HG03025 (cell line): ENCODE measurements at regions not wholly inside any gene's neighbourhood (a gene's known extent, or its start where the extent isn't known, plus 50 kb on each side); places are given as distances from the start of the nearest gene placed in this dataset.
"Not testable (repeated sequence)": the region's sequence is repeated elsewhere in the genome, so short reads cannot be mapped to it uniquely, and the experiment has no call there.

Source experiments
- ATAC-seq: cut with Tn5 transposase; IDR thresholded peaks from one replicate; pipeline ENCODE4 v1.9.1; 2021; ENCODE audit warnings: mild to moderate bottlenecking, moderate library complexity; ENCODE audit not compliant: unreplicated experiment, low FRiP score

DNA sequence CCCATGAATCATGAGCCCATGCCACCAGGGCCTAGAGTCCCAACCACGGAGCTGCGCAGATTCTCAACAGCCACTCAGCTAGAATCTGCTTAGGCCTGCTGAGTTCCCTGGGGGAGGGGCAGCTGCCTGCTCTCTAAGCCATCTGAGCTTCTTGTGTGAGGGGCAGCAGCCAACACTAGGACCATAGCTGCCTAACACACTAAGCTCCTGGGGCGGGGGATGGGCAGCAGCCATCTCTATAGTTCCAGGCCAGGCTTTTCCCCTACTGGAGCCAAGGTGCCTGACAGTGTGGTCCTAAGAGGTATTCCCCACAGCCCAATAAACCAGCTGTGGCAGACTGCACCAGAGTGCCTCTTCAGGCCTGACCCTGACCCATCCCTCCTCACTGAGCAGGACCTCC is 255.9 kb upstream of the ACO1 start:
- no peak for ATAC-seq

DNA sequence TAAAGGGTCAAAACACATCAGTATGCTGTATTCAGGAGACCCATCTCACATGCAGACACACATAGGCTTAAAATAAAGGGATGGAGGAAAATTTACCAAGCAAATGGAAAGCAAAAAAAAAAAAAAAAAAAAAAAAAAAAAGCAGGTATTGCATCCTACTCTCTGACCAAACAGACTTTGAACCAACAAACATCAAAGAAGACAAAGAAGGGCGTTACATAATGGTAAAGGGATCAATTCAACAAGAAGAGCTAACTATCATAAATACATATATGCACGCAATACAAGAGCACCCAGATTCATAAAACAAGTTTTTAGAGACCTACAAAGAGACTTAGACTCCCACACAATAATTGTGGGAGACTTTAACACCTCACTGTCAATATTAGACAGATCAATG is 253.7 kb upstream of the ACO1 start:
- ATAC-seq: not testable (repeated sequence)

DNA sequence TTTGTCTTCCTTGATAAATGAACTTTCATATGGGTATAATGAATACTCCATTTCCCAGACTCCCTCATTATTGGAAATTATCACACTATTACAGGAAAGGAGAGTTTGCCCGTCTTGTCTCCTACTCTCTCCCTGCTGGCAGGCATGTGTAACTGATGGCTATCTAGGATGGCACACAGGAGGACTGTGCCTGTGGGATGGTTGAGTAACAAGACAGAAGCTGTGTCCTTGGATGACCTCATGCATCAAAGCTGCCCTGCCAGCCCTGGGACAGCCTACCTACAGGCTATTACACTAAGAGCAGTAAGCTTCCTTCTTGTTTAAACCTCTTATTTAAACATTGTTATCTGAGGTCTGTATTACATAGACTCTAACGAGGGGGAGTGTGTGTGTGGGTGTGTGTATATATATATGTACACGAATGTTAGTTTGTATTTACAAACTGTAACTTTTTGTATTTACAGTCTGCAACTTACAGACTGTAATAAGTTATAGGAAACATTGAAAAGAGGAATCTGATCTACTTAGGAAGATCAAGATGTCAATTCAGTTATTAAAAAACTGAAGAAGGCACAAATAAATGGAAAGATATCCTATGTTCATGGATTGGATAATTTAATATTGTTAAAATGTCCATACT is 247.6 kb upstream of the ACO1 start:
- ATAC-seq: no peak

DNA sequence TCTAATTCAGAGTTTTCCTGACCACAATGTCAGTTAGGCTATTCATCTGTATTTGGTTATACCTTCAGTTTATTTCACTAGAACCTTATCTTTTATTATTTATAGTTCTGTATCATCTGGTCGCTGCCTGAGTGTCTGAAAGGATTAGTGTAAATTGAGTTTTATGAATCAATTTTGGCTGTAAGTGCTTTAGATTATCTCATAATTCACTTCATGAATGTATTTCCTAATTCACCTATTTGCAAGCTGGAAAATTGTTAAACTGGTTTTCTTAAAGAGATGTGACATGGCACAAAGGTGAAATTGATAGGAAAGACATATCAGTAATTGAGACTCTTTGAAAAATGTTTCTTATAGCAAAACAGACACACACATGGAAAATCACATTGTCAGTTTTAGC is 242.4 kb upstream of the ACO1 start:
- ATAC-seq: no peak

DNA sequence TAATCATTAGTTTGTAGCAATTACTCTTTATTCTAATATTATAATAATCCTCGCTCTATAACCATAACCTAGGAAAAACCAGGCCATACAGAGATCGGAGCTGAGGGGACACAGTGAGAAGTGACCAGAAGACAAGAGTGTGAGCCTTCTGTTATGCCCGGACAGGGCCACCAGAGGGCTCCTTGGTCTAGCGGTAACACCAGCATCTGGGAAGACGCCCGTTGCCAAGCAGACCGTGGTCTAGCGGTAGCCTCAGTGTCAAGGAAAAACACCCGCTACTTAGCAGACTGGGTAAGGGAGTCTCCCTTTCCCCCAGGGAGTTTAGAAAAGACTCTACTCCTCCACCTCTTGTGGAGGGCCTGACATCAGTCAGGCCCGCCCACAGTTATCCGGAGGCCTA is 235.9 kb upstream of the ACO1 start:
- ATAC-seq: not testable (repeated sequence)

DNA sequence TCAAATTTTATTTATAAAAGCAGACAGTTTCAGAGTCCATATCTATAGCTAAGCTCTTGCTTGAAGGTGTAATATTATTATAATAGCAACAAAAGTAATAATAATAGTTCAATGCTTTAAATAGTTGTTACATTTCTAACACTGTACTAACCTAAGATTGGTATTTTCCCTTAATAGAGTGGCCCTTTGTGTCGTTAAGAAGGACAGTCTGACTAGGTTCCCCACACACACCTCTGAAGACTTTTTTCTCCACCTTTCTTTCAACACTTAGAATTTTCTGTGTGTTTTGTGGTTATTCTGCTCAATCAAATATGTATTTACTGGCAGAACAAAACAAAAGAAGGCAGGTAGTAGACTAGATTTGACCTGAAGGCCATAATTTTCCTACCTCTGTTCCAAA is 223.2 kb upstream of the ACO1 start:
- ATAC-seq: no peak

DNA sequence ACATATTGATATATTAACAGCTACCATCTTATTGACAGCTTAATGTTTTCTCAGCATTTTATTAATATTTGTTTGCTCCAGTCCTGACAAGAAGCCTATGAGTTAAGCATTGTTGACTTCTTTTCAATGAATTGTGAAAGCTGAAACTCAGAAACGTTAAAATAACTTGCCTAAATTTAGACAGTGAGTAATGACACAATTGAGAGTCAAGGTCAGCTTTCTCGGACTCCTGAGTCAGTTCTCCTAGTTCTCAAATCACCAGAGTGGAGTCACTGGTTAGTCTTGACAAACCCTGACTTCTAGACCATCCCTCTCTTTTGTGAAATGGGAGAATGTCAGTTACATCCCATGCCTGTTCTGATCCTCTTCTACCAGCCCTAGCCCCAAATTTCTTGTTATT is 222.7 kb upstream of the ACO1 start:
- ATAC-seq: peak; percentile 95

DNA sequence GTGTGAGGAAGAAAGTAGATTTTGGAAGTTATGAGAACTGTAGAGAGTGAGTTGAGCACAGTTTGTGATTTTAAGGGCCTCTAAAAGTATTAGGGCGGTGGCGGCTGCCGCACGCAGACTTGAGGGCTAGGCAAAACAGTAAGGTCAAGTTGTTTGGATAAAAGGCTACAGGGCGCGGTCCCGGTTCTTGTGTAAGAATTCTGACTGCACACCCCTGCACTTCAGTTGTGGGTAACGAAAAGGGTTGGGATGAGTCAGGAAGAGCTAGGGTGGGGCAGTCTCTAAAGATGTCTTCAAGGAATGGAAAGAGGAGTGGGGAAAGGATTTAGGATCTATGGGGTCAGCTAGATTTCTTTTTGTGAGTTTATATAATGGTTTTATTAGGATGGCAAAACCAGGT is 218.1 kb upstream of the ACO1 start:
- not testable (repeated sequence) for ATAC-seq

DNA sequence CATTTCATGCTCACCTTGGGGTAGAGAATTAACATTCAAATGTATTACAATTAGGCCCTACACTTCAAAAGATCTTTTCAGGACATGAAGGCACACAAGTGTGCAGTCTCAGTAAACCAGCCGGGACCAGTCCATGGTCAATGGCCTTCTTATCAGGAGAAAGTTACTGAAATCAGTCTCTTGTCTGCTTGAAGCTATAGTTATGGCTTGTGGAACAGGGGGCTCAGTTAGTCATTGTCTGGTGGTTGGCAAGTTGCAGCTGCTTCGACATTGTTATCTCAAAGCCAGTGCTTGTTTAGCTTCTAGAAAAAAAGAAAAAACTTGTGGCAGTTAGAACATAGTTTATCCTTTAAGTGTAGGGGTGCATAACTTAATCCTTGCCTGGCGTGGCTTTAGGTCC is 213.1 kb upstream of the ACO1 start:
- ATAC-seq: no peak

DNA sequence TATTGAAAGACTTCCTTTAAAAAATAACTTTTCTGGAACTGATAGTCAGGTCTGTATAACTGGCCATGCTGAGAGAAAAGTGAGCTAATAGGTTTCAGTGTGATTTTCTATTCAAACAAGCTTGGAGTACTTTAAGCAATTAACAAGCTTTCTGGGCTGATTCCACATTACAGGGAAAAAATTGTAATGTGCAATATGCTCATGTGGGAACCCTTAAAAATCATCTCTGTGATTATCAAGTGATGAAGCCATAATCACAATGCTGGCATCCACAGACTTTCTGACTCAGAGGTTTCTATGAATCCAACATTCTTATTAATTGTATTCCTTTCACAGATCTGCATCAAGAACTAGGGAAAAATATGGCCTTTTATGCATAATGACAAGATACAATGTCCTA is 212.2 kb upstream of the ACO1 start:
- no peak for ATAC-seq

DNA sequence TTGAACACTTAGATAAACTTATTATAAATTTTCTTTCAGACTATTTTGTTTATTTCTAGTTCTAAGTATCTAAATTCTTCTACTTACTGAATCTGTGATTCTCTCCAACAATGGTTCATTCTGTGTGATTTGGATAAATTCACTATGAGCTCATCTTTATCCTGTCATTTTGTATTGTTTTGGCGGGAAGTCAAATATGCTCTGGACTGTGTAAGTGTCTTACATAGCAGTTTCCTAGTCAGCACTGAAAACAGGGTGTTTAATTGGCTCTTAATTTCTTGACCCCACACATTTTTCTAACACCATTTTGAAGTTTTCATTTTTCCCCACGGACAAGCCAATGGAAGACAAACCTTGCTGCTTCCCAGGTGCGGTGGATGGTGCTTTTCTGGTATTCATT is 207.0 kb upstream of the ACO1 start:
- ATAC-seq: no peak

DNA sequence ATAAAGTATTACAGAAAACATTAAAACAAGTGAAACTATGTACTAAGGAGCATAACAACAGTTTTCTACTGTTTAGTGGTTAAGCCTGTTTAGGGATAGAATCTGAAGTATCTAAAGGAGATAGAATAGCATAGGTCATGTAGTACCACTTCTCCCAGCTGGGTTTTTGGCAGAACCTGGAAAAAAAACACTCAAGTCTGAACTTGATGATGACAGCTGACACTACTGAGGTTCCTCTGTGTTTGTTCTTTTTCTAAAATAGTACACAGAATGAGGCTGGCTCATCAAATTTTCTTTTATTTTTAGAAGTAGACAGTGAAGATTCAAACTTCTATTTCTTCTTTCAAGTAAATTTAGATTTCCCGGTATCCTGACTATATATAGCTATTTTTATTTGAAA is 203.8 kb upstream of the ACO1 start:
- no peak for ATAC-seq

DNA sequence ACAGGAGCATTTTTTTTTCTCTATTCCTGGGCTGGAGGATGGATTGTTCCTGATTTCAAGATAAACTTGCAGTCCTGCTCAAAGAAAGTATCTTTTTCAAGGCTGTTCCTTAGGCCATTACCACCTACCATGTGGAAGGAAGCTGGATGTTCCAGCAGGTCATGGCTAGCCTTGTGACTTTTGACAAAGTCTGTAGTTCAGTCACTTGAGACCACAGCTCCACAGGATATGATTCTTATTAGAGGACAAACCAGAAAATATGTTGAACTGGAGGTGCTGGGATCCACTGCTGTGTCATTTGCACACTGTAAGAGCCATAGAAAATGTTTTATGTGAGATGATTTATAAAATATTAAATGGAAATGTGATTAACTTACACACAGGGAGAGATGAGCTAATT is 184.2 kb upstream of the ACO1 start:
- ATAC-seq: no peak

DNA sequence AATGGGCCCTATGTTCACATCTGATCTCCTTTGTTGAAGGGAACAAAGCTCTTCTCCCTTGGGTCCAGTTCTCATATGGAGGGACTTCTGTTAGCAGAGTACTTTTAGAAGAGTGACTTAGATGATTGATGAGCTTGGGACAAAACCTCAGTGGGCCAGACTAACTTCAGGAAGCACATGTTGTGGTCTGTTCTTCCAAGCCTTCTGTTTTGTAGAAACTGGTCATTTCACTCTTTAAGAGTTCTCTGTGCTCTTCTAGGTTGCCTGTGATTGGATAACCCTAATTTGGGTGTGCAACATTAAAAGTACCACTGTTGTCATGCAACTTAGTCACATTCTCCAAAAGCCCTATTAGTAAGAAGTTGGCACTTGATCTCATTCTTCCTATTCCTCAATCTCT is 183.5 kb upstream of the ACO1 start:
- ATAC-seq: no peak

DNA sequence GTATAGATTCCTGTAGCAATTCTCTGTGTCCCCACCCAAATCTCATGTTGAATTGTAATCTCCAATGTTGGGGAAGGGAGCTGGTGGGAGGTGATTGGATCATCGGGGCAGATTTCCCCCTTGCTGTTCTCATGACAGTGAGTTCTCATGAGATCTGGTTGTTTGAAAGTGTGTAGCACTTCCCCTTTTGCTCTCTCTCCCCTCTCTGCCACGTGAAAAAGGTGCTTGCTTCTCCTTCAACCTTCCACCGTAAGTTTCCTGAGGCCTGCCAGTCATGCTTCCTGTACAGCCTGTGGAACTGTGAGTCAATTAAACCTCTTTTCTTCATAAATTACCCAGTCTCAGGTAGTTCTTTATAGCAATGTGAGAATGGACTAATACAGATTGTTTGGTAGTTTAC is 175.3 kb upstream of the ACO1 start:
- ATAC-seq: not testable (repeated sequence)

DNA sequence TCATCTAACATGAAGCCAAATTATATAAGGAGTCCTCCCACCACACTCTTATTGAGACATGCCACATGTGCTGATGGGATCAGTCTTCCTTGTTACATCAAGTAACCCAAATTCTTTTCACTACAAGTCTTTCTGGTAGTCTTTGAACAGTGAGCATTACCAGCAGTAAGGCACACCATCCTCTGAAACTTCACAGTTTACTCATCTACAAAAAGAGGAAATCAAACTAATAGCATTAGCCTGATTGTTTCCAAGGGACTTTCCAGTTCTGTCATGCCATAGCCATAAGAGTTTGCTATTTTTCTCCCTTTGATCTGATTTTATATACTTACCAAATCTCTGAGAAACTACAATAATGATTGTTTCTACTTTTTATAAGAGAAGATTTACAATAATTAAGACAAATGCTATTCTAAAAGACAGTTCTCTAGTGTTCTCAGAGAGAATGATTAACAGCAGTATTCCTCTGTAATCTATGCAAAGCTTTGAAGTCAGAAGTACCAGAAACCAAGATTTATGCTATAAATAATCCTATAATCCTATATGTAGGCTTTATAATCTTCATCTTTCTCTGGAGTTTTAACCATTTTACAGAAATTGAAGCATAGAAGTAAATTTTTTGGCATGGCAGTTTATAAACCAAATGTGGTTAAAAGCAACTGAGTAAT is 166.2 kb upstream of the ACO1 start:
- peak; percentile 99 for ATAC-seq

DNA sequence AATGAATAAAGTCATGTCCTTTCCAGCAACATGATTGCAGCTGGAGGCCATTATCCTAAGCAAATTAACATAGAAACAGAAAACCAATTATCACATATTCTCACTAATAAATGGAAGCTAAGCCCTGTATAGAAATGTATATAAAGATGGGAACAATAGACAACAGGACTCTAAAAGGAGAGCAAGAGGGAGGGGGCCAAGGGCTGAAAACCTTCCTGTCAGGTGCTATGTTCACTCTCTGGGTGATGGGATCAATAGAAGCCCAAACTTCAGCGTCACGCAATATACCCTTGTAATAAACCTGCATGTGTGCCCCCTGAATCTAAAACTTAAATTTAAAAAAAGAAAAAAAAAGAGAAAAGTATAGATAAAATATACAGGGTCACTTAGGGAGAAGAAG is 163.7 kb upstream of the ACO1 start:
- no peak for ATAC-seq

DNA sequence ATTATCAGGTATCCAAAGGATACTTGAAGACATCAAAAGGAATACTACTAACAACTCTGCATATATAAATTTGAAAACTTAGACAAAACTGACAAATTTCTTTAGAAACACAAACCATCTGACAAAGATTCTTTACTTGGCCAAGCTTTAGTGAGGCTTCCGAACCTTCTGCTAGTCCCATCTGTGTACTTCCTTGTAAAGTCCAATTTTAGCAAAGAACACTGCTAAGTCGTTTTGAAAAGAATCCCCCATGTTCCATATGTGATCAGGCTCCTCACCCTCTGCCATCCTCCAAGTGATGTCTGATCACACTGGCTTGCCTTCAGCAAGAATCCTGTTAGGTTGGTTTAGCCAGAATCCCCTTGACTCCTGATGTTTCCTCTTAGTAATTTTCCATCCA is 150.0 kb upstream of the ACO1 start:
- ATAC-seq: no peak

DNA sequence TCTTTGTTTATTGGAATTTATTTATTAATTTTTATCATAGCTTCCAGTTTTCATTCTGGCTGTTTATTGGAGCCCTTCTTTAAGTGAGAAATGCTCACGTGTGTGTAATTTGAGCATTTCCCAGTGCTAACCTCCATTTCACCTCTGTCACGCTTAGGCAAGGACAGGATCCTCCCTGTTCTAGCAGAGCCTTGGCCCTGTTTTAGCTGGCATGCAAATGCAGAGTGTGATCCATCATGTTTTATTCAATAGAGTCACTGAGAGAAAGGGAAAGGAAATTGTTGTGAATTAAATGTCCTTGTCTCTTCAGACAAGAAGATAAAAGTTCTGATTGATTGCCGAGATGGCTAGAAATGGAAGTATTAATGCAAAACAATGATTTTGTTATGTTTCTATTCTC is 137.3 kb upstream of the ACO1 start:
- ATAC-seq: no peak

DNA sequence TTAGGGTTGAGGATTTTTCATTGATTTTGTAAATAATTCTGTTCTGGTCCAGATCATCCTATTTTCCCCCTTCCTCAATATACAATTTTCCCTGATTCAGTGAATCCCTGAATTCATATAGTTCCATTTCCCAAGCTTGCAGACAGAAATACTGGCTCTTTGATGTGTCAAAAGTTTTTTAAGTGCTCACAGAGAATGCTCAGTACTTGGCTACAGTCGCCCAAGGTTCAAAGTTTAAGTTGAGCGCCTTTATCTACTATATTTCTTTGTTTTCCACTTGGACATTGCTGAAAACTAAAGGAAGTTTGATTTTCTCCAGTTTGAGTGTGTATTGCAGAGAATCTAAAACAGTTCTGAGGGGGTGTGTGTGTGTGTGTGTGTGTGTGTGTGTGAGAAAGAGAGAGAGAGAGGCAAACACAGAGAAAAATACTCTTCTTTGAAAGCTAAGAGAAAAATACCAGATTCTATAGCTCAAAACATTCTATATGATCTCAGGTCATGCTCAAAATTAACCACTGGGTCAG is 136.2 kb upstream of the ACO1 start:
- ATAC-seq: no peak

DNA sequence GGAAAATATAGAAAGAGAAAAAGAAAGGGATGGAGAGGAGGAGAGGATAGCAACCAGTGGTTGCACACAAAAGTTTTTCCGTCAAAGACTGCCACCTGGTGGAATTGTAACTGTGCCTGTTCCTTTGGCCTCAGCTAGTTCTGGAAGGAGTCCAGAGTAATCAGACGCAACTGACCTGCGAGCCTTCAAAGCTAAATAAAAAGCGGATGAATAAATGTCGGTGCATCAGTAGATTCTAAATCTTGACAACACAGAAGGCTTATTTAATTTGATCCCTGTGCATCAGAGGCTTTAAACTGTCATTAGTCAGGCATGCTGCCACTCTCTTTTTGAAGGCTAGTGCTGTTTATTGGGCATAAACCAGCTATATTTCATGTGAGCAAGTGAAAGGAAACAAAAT is 132.9 kb upstream of the ACO1 start:
- peak; percentile 64 for ATAC-seq

DNA sequence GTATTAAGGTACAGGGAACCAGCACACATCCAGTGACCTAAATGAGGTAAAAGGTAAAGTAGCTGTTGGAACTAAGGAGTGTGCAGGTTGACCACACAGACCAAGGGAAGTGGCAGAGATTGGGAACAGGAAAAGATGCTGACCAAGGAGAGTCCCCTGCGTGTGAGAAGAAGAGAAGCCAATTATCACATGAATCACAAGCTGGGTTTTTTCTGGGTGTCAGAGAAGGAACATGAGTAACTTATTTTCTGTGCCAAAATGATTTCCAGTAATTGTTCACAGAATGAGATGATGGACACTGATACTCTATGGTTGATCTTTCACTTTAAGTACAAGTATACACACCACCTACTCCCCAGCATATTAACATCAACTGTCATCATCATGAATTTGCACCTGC is 130.7 kb upstream of the ACO1 start:
- no peak for ATAC-seq
